Neural crest cell (in vitro differentiated cells): ENCODE measurements at regions not wholly inside any gene's neighbourhood (a gene's known extent, or its start where the extent isn't known, plus 50 kb on each side); places are given as distances from the start of the nearest gene placed in this dataset.

Experiments
- DNase-seq: peaks from one replicate; pipeline ENCODE4 v3.0.0; 2021; ENCODE audit warnings: low read depth, mixed read lengths, low spot score
- H3K27ac Mint-ChIP-seq: one replicate; pipeline ENCODE4 v1.8.0; 2021; ENCODE audit warnings: mild to moderate bottlenecking, mixed read lengths; ENCODE audit not compliant: unreplicated experiment
- H3K27me3 Mint-ChIP-seq: 2 replicates; pipeline ENCODE4 v1.8.0; 2021; ENCODE audit warnings: low read depth, mild to moderate bottlenecking, mixed read lengths
- H3K36me3 Mint-ChIP-seq: 2 replicates; pipeline ENCODE4 v1.8.0; 2021; ENCODE audit warnings: low read depth, mild to moderate bottlenecking, mixed read lengths
- H3K4me1 Mint-ChIP-seq: 2 replicates; pipeline ENCODE4 v1.8.0; 2021; ENCODE audit warnings: mixed read lengths
- H3K4me3 Mint-ChIP-seq: one replicate; pipeline ENCODE4 v1.8.0; 2021; ENCODE audit warnings: mild to moderate bottlenecking, mixed read lengths
- H3K9me3 Mint-ChIP-seq: 2 replicates; pipeline ENCODE4 v1.8.0; 2021; ENCODE audit warnings: mixed read lengths
- TF ChIP-seq, protein P1 (sequence below): fragments of 200-600 bp; sonication (generic); conservative IDR thresholded peaks from 2 replicates; pipeline ENCODE4 v1.5.0; 2021; ENCODE audit warnings: antibody characterized with exemption, mild to moderate bottlenecking

DNA sequence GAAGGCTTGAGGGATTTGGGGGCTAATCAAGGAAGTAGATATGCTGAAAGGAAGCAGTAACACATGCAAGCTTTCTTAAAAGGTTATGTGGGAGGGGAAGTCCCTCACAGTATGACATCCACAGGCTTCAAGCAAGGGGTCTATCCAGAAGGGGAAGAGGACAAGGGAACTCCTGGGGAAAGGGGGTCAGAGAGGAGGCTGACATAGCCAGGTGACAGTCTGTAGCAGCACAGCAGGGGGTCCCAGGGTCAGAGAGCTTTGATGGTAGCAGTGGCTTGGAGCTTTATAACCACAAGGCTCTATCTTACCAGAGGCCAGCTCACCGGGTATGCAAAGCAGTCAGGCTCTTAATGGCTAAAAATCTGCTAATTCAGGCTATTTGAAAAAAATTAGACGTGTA lies 150.6 kb upstream of the NSMCE3 start:
- peaks cover 10% of the 10 kb centered on the region for H3K4me1 Mint-ChIP-seq
- no peaks in the 10 kb centered on the region for H3K9me3 Mint-ChIP-seq
- H3K4me3 Mint-ChIP-seq = no peak overlapping the region
- no peak for DNase-seq
- no peak overlapping the region for H3K27ac Mint-ChIP-seq
- no peaks in the 10 kb centered on the region for H3K36me3 Mint-ChIP-seq
- no peaks in the 10 kb centered on the region for H3K27me3 Mint-ChIP-seq
- TF ChIP-seq, protein P1, sequence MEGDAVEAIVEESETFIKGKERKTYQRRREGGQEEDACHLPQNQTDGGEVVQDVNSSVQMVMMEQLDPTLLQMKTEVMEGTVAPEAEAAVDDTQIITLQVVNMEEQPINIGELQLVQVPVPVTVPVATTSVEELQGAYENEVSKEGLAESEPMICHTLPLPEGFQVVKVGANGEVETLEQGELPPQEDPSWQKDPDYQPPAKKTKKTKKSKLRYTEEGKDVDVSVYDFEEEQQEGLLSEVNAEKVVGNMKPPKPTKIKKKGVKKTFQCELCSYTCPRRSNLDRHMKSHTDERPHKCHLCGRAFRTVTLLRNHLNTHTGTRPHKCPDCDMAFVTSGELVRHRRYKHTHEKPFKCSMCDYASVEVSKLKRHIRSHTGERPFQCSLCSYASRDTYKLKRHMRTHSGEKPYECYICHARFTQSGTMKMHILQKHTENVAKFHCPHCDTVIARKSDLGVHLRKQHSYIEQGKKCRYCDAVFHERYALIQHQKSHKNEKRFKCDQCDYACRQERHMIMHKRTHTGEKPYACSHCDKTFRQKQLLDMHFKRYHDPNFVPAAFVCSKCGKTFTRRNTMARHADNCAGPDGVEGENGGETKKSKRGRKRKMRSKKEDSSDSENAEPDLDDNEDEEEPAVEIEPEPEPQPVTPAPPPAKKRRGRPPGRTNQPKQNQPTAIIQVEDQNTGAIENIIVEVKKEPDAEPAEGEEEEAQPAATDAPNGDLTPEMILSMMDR = no peak

DNA sequence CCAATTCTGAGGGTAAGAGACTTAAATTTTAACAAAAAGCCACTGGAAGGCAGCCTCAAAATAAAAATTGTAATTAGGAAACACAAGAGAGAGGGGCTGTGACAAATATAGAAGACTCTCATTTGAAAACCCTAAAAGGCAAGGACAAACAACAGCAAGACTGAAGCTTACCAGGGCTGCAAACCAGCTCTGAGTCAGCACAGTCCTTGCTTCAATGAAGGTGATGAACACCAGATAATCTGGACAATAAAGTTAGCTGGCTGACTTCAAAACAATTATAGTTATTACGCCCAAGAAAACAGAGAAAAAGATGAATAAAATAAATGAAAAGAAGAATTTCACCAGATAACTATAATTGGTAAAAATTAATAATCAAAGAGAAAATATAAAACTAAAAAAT lies 149.3 kb upstream of the NSMCE3 start:
- Mint-ChIP-seq H3K4me1 (peaks cover 10% of the 10 kb centered on the region), H3K27me3 (no peaks in the 10 kb centered on the region), H3K36me3 (no peaks in the 10 kb centered on the region), H3K4me3 (no peak overlapping the region), H3K9me3 (no peaks in the 10 kb centered on the region), H3K27ac (no peak overlapping the region)
- TF ChIP-seq, protein P1 = no peak
- no peak for DNase-seq

DNA sequence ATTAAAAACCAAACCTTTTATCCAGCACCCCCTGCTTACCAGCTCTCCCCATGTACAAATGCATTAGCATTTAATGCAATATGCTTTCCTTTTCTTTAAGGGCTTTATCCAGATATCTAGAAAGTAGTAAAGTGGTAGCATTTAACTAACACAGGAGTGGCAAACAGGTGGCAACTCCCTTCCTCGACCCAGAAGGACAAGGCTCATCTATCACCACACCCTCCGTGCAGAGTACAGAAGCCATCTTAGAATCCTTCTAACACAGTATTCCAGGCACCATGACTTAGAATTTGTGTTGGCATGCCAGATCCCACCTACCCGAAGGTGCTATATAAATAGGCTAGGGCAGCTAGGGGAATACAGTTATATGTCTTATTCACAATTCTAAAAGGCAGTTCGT lies 148.6 kb upstream of the NSMCE3 start:
- H3K27me3 Mint-ChIP-seq = no peaks in the 10 kb centered on the region
- H3K4me1 Mint-ChIP-seq = peaks cover 10% of the 10 kb centered on the region
- H3K4me3 Mint-ChIP-seq = no peak overlapping the region
- H3K27ac Mint-ChIP-seq = peak overlapping the region; percentile 5
- DNase-seq = no peak
- TF ChIP-seq, protein P1 = no peak
- no peaks in the 10 kb centered on the region for H3K9me3 Mint-ChIP-seq
- no peaks in the 10 kb centered on the region for H3K36me3 Mint-ChIP-seq

DNA sequence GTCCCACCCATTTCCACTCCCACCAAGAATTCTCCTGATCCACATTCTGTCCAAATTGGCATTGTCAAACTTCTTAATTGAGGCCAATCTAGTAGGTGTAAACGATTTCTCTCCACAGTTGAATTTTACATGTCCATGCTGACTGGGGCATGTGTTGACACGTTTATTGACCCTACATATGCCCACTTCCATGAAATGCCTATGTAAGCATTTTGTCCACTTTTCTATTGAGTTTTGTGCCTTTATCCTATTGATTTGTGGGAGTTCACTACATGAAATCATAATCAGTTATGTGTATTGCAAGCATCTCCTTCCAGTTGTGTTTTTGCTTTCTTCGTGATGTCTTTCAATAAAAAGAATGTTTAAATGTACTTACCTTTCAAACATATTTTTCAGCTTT lies 141.7 kb upstream of the NSMCE3 start:
- Mint-ChIP-seq H3K4me3 (no peak overlapping the region), H3K9me3 (no peaks in the 10 kb centered on the region), H3K27ac (no peak overlapping the region), H3K36me3 (no peaks in the 10 kb centered on the region), H3K27me3 (no peaks in the 10 kb centered on the region), H3K4me1 (no peaks in the 10 kb centered on the region)
- TF ChIP-seq, protein P1 = no peak
- DNase-seq = no peak

DNA sequence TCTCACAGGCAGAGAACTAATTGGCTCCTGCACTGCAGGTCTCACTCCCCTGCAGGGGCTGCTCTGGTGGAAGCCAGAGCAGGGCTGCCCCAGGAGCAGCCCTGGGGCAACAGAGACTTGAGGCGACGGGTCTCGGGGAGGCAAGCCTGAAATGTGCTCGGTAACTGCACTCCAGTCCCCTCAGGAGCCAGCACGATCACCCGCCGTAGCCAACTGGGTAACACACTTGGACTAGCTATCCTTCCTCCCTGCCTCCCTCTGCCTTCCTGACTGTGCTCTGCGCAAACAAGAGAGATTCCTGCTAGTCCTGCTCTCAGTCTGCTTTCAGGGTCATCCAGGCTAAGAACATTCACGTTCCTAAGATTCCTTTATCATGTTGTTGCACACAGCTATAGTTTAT lies 140.7 kb upstream of the NSMCE3 start:
- Mint-ChIP-seq H3K4me3 (no peak overlapping the region), H3K36me3 (no peaks in the 10 kb centered on the region), H3K9me3 (no peaks in the 10 kb centered on the region), H3K4me1 (no peaks in the 10 kb centered on the region), H3K27ac (no peak overlapping the region), H3K27me3 (no peaks in the 10 kb centered on the region)
- DNase-seq = no peak
- TF ChIP-seq, protein P1 = no peak

DNA sequence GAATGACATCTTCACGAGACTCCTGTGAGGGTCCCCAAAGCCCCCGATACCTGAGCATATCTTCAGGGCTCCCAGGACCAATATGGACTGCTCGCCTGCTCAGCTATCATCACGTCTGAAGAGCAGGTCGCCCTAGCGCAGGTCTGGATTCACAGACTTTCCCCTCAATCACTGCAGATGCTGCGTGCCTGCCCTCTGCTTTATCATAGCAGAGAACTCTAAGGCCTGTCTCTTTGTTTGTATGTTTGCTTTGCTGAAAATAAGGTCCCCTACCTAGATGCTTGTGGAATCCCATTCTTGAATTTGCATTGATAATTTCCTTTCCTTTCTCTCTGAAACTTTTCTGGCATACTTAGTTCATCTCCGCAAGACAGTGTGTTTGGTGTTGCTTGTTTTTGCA lies 140.3 kb upstream of the NSMCE3 start:
- no peaks in the 10 kb centered on the region for H3K36me3 Mint-ChIP-seq
- no peak overlapping the region for H3K4me3 Mint-ChIP-seq
- H3K27ac Mint-ChIP-seq = no peak overlapping the region
- DNase-seq = no peak
- no peaks in the 10 kb centered on the region for H3K27me3 Mint-ChIP-seq
- TF ChIP-seq, protein P1 = no peak
- no peaks in the 10 kb centered on the region for H3K4me1 Mint-ChIP-seq
- H3K9me3 Mint-ChIP-seq = no peaks in the 10 kb centered on the region
